Subcutaneous abdominal adipose tissue (tissue), 5 donors: ENCODE measurements at regions not wholly inside any gene's neighbourhood (a gene's known extent, or its start where the extent isn't known, plus 50 kb on each side); places are given as distances from the start of the nearest gene placed in this dataset.
A peak's percentile ranks its signal among the peaks of the same experiment; 100 is the strongest.

Source experiments
- H3K27ac ChIP-seq: one replicate; pipeline ENCODE4 v1.7.0; 2013; ENCODE audit warnings: low read depth, mild to moderate bottlenecking, inconsistent platforms, low read length, moderate library complexity
- H3K27me3 ChIP-seq, 5 donors: one replicate each; pipeline ENCODE4 v1.7.0; 2013; ENCODE audit warnings: low read length in 5 of 5, inconsistent platforms in 1 of 5; ENCODE audit not compliant: control insufficient read depth in 5 of 5, insufficient read depth in 4 of 5
- H3K36me3 ChIP-seq, 5 donors: one replicate each; pipeline ENCODE4 v1.7.0; 2013; ENCODE audit warnings: low read length in 5 of 5; ENCODE audit not compliant: control insufficient read depth in 5 of 5, insufficient read depth in 5 of 5
- H3K4me1 ChIP-seq, 5 donors: one replicate each; pipeline ENCODE4 v1.7.0; 2013; ENCODE audit warnings: low read length in 5 of 5, mild to moderate bottlenecking in 3 of 5, moderate library complexity in 1 of 5; ENCODE audit not compliant: control insufficient read depth in 5 of 5, insufficient read depth in 5 of 5
- H3K4me3 ChIP-seq, 5 donors: one replicate each; pipeline ENCODE4 v1.7.0; 2013; ENCODE audit warnings: low read length in 5 of 5, low read depth in 1 of 5
- H3K9ac ChIP-seq, 5 donors: one replicate each; pipeline ENCODE4 v1.7.0; 2013; ENCODE audit warnings: low read length in 5 of 5, mild to moderate bottlenecking in 4 of 5, moderate library complexity in 3 of 5
- H3K9me3 ChIP-seq, 5 donors: one replicate each; pipeline ENCODE4 v1.7.0; 2013; ENCODE audit warnings: low read length in 5 of 5; ENCODE audit not compliant: control insufficient read depth in 5 of 5
- donor health status: healthy.
- donor health status: healthy.
- donor health status: healthy.
- donor health status: healthy.
- donor health status: healthy.

DNA sequence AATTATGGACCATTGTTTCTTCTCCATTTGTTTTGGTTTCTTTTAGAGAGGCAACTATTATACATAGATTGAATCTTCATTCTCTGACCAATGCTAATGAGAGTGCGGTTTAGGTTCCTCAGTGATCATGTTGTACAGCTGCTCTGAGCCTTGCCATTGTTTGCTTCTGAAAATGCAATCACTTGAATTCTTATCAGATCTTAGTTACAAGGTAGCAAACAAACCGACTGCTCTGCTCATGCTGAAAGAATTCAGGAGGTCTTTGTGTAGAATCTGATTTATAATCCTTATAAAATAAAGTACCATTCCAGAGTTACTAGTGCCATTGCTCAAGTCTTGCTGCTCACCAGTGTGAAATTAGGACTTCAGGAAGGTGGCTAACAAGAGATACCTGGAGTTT, 569.1 kb upstream of the ID4 start:
- H3K27ac ChIP-seq, result no peak overlapping the region
- H3K9ac ChIP-seq, result no peak overlapping the region
- peaks cover 0 to 3% (median 0%) of the 10 kb centered on the region in 5 donors for H3K27me3 ChIP-seq
- no peak overlapping the region for H3K4me3 ChIP-seq
- peaks cover 0 to 7% (median 0%) of the 10 kb centered on the region in 5 donors for H3K4me1 ChIP-seq
- peaks cover 0 to 12% (median 6%) of the 10 kb centered on the region in 5 donors for H3K9me3 ChIP-seq
- no peaks in the 10 kb centered on the region for H3K36me3 ChIP-seq

DNA sequence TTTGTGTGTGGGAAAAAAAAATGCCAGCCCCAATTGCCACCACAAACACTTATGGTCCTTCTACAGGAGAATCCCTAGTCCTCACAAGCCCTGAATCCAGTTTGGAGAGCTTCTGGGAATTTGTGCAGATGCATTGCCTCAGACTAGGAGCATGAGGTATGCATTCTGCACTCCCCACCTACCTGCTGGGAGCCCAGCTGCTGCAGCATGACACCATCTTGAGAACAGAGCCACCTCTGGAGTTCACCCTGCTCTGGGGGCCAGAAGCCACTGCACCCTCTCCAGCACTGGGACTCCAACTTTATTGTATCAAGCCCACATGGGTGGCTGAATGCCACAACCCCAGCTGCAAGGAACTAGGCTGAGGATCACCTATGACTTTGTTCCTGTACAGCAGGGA, 568.5 kb upstream of the ID4 start:
- Histone ChIP-seq H3K4me3 (no peak overlapping the region), H3K9me3 (peaks cover 0 to 12% (median 6%) of the 10 kb centered on the region in 5 donors), H3K27ac (no peak overlapping the region), H3K36me3 (no peaks in the 10 kb centered on the region), H3K27me3 (peaks cover 0 to 3% (median 0%) of the 10 kb centered on the region in 5 donors), H3K9ac (no peak overlapping the region), H3K4me1 (peaks cover 0 to 7% (median 0%) of the 10 kb centered on the region in 5 donors)

DNA sequence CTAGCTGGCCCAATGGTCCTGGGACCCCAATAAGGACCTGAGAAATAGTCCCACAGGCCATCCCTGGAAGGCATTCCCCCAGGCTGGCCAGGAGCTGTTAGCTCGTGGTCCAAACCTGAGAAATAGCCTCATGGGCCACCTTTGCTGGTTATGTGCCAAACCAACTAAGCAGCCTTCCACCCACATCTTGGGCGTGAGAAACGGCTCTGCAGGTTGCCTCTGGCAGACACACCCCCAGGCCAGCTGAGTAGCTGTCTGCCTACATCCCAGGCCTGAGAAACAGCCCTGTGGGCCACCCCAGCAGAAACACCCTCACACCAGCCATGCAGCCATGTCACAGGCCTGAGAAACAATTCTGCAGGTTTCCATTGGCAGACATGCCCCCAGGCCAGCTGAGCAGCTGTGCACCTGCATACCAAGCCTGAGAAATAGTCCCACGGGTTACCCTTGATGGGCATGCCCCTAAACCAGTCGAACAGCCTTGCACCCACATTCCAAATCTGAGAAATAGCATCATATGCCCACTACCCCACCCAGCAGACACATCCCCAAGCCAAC, 567.8 kb upstream of the ID4 start:
- Histone ChIP-seq H3K9me3 (peaks cover 0 to 12% (median 6%) of the 10 kb centered on the region in 5 donors), H3K27ac (no peak overlapping the region), H3K36me3 (no peaks in the 10 kb centered on the region), H3K4me1 (peaks cover 0 to 7% (median 0%) of the 10 kb centered on the region in 5 donors), H3K27me3 (peaks cover 0 to 3% (median 0%) of the 10 kb centered on the region in 5 donors), H3K9ac (no peak overlapping the region), H3K4me3 (no peak overlapping the region)

DNA sequence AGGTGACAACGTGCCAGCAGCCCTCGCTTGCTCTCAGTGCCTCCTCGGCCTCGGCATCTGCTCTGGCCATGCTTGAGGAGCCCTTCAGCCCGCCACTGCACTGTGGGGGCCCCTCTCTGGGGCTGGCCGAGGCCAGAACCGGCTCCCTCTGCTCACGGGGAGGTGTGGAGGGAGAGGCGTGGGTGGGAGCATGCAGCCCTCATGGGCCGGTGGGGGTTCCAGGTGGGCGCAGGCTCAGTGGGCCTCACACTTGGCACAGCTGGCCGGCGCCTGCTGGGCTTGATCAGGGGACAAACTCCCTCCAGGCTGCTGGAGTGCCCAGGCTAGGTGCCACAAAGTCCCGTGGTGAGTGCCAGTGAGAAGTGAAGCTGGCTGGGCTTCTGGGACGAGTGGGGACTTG, 566.6 kb upstream of the ID4 start:
- no peak overlapping the region for H3K4me3 ChIP-seq
- H3K9ac ChIP-seq, result no peak overlapping the region
- no peak overlapping the region for H3K27ac ChIP-seq
- peaks cover 0 to 18% (median 6%) of the 10 kb centered on the region in 5 donors for H3K9me3 ChIP-seq
- peaks cover 0 to 3% (median 0%) of the 10 kb centered on the region in 5 donors for H3K27me3 ChIP-seq
- H3K4me1 ChIP-seq, result peaks cover 0 to 7% (median 0%) of the 10 kb centered on the region in 5 donors
- no peaks in the 10 kb centered on the region for H3K36me3 ChIP-seq

DNA sequence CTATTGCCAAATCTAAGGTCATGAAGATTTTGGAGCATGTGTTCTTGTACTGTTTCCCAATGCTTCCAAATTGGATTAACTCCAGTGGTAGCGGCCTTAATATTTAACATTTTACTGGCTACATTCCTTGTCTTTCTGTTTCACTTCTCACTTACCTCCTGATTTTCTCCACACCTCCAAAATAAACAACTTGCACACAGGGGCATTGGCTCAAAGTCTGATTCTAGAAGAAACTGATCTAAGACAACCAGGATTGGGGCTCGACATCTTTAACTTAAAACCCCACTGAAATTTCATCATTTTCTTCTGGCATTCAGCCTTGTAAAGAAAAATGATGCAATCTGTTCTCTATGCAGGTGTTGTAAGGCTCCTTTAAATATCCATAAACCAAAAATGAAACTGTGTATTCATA, 557.9 kb upstream of the ID4 start:
- no peak overlapping the region for H3K9ac ChIP-seq
- no peak overlapping the region for H3K27ac ChIP-seq
- H3K36me3 ChIP-seq, result no peaks in the 10 kb centered on the region
- peaks cover 0 to 6% (median 0%) of the 10 kb centered on the region in 5 donors for H3K9me3 ChIP-seq
- H3K4me3 ChIP-seq, result peak overlapping the region in 2 of 5 donors; percentile 30 to 32
- H3K4me1 ChIP-seq, result peaks cover 0 to 11% (median 3%) of the 10 kb centered on the region in 5 donors
- no peaks in the 10 kb centered on the region for H3K27me3 ChIP-seq

DNA sequence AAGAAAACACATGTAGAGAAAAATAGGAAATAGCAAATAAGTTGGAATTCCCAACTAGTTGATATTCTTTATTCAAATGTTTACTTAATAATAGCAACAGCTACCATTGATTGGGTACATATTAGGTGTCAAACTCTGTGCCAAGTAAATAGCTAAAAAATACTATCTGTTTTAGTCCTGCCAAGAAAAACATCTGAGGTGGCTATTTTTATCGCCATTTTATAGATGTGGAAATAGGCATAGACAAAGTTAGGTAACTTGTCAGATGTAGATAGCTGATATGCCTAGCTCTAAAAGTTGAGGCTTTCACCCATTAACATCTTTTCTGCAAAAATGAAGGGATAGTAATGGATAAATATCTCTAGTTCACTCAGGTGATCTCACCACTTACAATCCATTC, 549.2 kb upstream of the ID4 start:
- no peaks in the 10 kb centered on the region for H3K4me1 ChIP-seq

DNA sequence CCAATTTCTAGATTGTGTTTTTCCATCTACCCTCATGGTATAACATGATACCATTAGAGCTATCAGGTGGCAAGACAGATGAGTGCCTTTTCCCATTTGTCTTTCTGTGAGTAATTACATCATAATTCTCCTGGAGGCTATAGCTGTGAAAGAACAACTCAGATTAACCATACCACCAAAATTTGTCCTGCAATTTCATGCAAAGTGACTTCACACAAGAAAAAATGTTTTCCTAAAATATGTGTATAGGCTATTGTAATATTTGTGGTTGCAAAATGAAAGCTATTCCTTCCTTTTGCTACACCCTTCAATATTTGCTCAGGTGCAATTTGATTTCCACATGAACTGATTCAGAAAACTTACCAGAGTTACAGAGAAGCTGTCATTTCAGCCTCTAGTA, 547.7 kb upstream of the ID4 start:
- H3K9ac ChIP-seq, result no peak overlapping the region
- H3K4me3 ChIP-seq, result no peak overlapping the region
- H3K36me3 ChIP-seq, result no peaks in the 10 kb centered on the region
- H3K27ac ChIP-seq, result no peak overlapping the region
- no peaks in the 10 kb centered on the region for H3K9me3 ChIP-seq
- no peaks in the 10 kb centered on the region for H3K4me1 ChIP-seq
- no peaks in the 10 kb centered on the region for H3K27me3 ChIP-seq

More for the DNA sequence above, 549.2 kb upstream of the ID4 start:
- H3K27me3 ChIP-seq, result no peaks in the 10 kb centered on the region
- H3K9ac ChIP-seq, result no peak overlapping the region
- no peaks in the 10 kb centered on the region for H3K9me3 ChIP-seq
- H3K36me3 ChIP-seq, result no peaks in the 10 kb centered on the region
- H3K4me3 ChIP-seq, result no peak overlapping the region
- H3K27ac ChIP-seq, result no peak overlapping the region

DNA sequence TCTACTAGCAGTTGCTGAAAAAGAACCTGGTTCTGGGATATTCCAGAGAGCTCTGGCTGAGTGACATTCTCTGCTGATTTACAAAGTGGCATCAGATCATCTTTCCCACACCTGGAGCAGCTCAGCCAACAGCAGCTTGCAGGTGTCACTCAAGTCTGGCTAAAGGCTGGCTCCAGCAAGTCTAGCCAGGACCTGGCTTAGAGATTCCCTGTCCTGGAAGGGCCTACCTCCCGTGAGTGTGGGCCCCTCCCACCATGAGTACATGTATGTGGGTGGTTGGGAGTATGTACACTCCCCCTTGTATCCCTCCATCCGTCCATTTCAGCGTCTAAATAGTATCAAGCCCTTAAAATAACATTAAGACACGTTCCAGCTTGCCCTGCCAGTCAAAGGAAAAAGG, 539.3 kb upstream of the ID4 start:
- Histone ChIP-seq H3K27me3 (no peaks in the 10 kb centered on the region), H3K9me3 (no peaks in the 10 kb centered on the region), H3K4me3 (no peak overlapping the region), H3K27ac (no peak overlapping the region), H3K9ac (no peak overlapping the region), H3K4me1 (no peaks in the 10 kb centered on the region), H3K36me3 (no peaks in the 10 kb centered on the region)

DNA sequence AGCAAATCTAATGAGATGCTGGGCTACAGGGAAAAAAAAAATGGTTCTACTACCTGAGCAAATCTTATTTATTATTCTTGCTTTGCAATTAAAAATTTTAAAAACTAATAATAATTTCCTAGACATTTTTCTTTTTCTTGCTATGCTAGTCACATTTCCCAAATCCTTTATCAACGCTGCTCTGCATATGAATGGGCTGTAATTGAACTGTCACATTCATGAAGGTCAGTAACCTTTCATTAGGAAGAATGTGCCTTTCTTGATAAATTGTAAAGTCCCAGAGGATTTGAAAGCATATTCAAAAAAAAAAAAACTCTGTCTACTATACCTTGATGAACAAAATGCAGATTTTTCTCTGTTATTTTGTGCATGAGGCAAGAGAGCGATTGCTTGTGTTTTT, 538.7 kb upstream of the ID4 start:
- H3K9ac ChIP-seq, result no peak overlapping the region
- peaks cover 0 to under 1% (median 0%) of the 10 kb centered on the region in 5 donors for H3K4me1 ChIP-seq
- no peak overlapping the region for H3K27ac ChIP-seq
- H3K9me3 ChIP-seq, result no peaks in the 10 kb centered on the region
- H3K27me3 ChIP-seq, result no peaks in the 10 kb centered on the region
- no peaks in the 10 kb centered on the region for H3K36me3 ChIP-seq
- no peak overlapping the region for H3K4me3 ChIP-seq

DNA sequence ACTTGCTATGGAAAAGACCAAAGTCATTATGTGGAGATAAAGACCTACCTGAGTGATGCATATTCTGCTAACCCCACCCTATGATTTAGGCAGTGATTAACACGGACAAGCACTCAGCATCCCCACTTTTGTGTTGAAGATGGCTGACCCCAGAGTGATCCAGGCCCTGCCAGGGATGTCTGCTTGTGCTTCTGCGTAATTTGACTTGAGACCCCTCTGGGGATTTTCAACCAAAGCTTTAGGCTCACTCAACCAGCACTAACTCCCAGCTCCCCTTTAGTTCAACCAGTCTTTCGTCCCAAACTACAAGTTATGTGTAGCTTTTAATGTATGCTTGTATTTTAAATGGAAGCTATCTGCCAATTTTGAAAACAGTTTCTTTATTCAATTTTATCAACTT, 538.0 kb upstream of the ID4 start:
- no peak overlapping the region for H3K27ac ChIP-seq
- no peaks in the 10 kb centered on the region for H3K9me3 ChIP-seq
- peaks cover 0 to 3% (median 0%) of the 10 kb centered on the region in 5 donors for H3K4me1 ChIP-seq
- no peak overlapping the region for H3K4me3 ChIP-seq
- no peaks in the 10 kb centered on the region for H3K27me3 ChIP-seq
- no peaks in the 10 kb centered on the region for H3K36me3 ChIP-seq
- no peak overlapping the region for H3K9ac ChIP-seq
